Liver (tissue), 8 donors: ENCODE measurements at regions not wholly inside any gene's neighbourhood (a gene's known extent, or its start where the extent isn't known, plus 50 kb on each side); places are given as distances from the start of the nearest gene placed in this dataset.

Experiments used
- DNase-seq: peaks from one replicate; pipeline ENCODE4 v3.0.0-alpha.2; 2017; ENCODE audit warnings: low spot score
- H3K27ac ChIP-seq, 2 donors: one replicate each; pipeline ENCODE4 v1.7.0; 2013; ENCODE audit warnings: inconsistent platforms in 2 of 2, low read length in 2 of 2, control low read depth in 1 of 2, low read depth in 1 of 2, mild to moderate bottlenecking in 1 of 2
- H3K27me3 ChIP-seq, 4 donors: one replicate each; pipeline versions ENCODE4 v1.6.1 to v1.7.0; 2013; ENCODE audit warnings: low read length in 3 of 4, inconsistent platforms in 1 of 4, mild to moderate bottlenecking in 1 of 4, moderate library complexity in 1 of 4; ENCODE audit not compliant: control insufficient read depth in 4 of 4, insufficient read depth in 4 of 4
- H3K36me3 ChIP-seq, 4 donors: one replicate each; pipeline versions ENCODE4 v1.6.1 to v1.7.0; 2013; ENCODE audit warnings: low read length in 3 of 4, mild to moderate bottlenecking in 3 of 4, low read depth in 1 of 4, moderate library complexity in 1 of 4; ENCODE audit not compliant: control insufficient read depth in 4 of 4, insufficient read depth in 3 of 4
- H3K4me1 ChIP-seq, 4 donors: one replicate each; pipeline versions ENCODE4 v1.6.1 to v1.7.0; 2013; ENCODE audit warnings: low read length in 3 of 4, mild to moderate bottlenecking in 3 of 4, moderate library complexity in 1 of 4; ENCODE audit not compliant: control insufficient read depth in 4 of 4, insufficient read depth in 4 of 4
- H3K4me3 ChIP-seq, 3 donors: one replicate each; pipeline versions ENCODE4 v1.6.1 to v1.7.0; 2013; ENCODE audit warnings: low read length in 3 of 3, control low read depth in 1 of 3, low read depth in 1 of 3, mild to moderate bottlenecking in 1 of 3
- H3K9ac ChIP-seq, 2 donors: one replicate each; pipeline ENCODE4 v1.7.0; 2013; ENCODE audit warnings: low read length in 2 of 2, mild to moderate bottlenecking in 2 of 2, moderate library complexity in 2 of 2, control low read depth in 1 of 2, low read depth in 1 of 2
- H3K9me3 ChIP-seq, 4 donors: one replicate each; pipeline versions ENCODE4 v1.6.1 to v1.7.0; 2013; ENCODE audit warnings: low read length in 3 of 4; ENCODE audit not compliant: control insufficient read depth in 4 of 4
- GABPA ChIP-seq, 2 donors: IDR thresholded peaks in 1 of 2; conservative IDR thresholded peaks in 1 of 2; 2 replicates each; pipeline ENCODE4 v1.6.1; 2016; ENCODE audit warnings: antibody characterized with exemption in 2 of 2, mild to moderate bottlenecking in 1 of 2, moderate library complexity in 1 of 2
- HNF4A ChIP-seq, 2 donors: conservative IDR thresholded peaks; 2 replicates each; pipeline ENCODE4 v1.6.1; 2016; ENCODE audit warnings: antibody characterized with exemption in 2 of 2, mild to moderate bottlenecking in 2 of 2
- HNF4G ChIP-seq: IDR thresholded peaks from 2 replicates; pipeline ENCODE4 v1.6.1; 2016; ENCODE audit warnings: antibody characterized with exemption
- JUND ChIP-seq, 2 donors: IDR thresholded peaks; 2 replicates each; pipeline ENCODE4 v1.6.1; 2016; ENCODE audit warnings: antibody characterized with exemption in 2 of 2
- RAD21 ChIP-seq, 2 donors: IDR thresholded peaks; 2 replicates each; pipeline ENCODE4 v1.6.1; 2016; ENCODE audit warnings: antibody characterized with exemption in 2 of 2, mild to moderate bottlenecking in 2 of 2
- REST ChIP-seq: IDR thresholded peaks from 2 replicates; pipeline ENCODE4 v1.6.1; 2016; ENCODE audit warnings: antibody characterized with exemption, mild to moderate bottlenecking
- RXRA ChIP-seq, 2 donors: IDR thresholded peaks; 2 replicates each; pipeline ENCODE4 v1.6.1; 2017 to 2018; ENCODE audit warnings: antibody characterized with exemption in 2 of 2, mild to moderate bottlenecking in 1 of 2
- SP1 ChIP-seq: IDR thresholded peaks from 2 replicates; pipeline ENCODE4 v1.6.1; 2018; ENCODE audit warnings: antibody characterized with exemption, mild to moderate bottlenecking
- TAF1 ChIP-seq: conservative IDR thresholded peaks from 2 replicates; pipeline ENCODE4 v1.6.1; 2016; ENCODE audit warnings: antibody characterized with exemption, mild to moderate bottlenecking
- YY1 ChIP-seq: IDR thresholded peaks from 2 replicates; pipeline ENCODE4 v1.6.1; 2016; ENCODE audit warnings: antibody characterized with exemption, mild to moderate bottlenecking
- ZBTB33 ChIP-seq: IDR thresholded peaks from 2 replicates; pipeline ENCODE4 v1.6.1; 2016; ENCODE audit warnings: antibody characterized with exemption
- WGBS: extraction: QIAGEN DNeasy Blood & Tissue Kit; methylation state at CpG from one replicate; pipeline ENCODE4 v1.1.7; 2013; 5-methylcytosine and 5-hydroxymethylcytosine counted together
- TF ChIP-seq, protein P1 (sequence below): fragments of 150-350 bp; IDR thresholded peaks from 2 replicates; pipeline ENCODE4 v1.5.1; 2017; ENCODE audit warnings: improper control_type of control experiment, low read depth, low read length; ENCODE audit not compliant: missing input control
- donor health status: healthy.
- donor health status: healthy.
- donor health status: healthy.
- donor health status: healthy.
- donor health status: healthy.

DNA sequence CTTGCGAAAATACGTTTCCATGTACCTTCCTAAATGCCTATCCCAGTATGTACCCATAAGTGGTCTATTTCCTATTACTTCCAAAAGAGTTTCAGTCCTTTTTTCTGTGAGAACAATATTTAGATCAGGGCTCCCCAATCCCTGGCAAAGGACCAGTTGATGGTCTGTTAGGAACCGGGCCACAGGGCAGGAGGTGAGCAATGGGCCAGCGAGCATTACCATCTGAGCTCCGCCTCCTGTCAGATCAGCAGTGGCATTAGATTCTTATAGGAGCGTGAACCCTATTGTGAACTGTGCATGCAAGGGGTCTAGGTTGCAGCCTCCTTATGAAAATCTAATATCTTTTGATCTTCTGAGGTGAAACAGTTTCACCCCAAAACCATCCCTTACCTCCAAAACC, 859.1 kb downstream of the SLITRK6 start:
- H3K9ac ChIP-seq: no peak overlapping the region
- no peaks in the 10 kb centered on the region for H3K4me1 ChIP-seq
- no peaks in the 10 kb centered on the region for H3K27me3 ChIP-seq
- 89% methylated on average over 6 of the region's 6 CpGs for WGBS
- no peak for DNase-seq
- no peaks in the 10 kb centered on the region for H3K36me3 ChIP-seq
- no peak overlapping the region for H3K27ac ChIP-seq
- H3K9me3 ChIP-seq: no peaks in the 10 kb centered on the region
- H3K4me3 ChIP-seq: no peak overlapping the region
- no peak for TF ChIP-seq REST
- no peak for TF ChIP-seq RXRA (IDR thresholded peaks at IDR 0.05)
- no peak for TF ChIP-seq SP1
- TF ChIP-seq YY1: no peak
- no peak for TF ChIP-seq TAF1

GRCh38 chr13:84934911-84935310, 864.3 kb downstream of the SLITRK6 start:
- TF ChIP-seq ZBTB33 (no peak), GABPA (IDR thresholded peaks at IDR 0.05 in 1 of 2, conservative IDR thresholded peaks at IDR 0.05 in 1 of 2) (no peak)
- Histone ChIP-seq H3K4me3 (no peak overlapping the region), H3K9me3 (no peaks in the 10 kb centered on the region), H3K4me1 (no peaks in the 10 kb centered on the region), H3K9ac (no peak overlapping the region), H3K27me3 (no peaks in the 10 kb centered on the region), H3K27ac (no peak overlapping the region), H3K36me3 (no peaks in the 10 kb centered on the region)
- no peak for DNase-seq
- WGBS: 66% methylated on average over 4 of the region's 4 CpGs

GRCh38 chr13:84933797-84934196, 865.4 kb downstream of the SLITRK6 start:
- TF ChIP-seq HNF4A (conservative IDR thresholded peaks at IDR 0.05) (peak in 1 of 2 donors; percentile 23), YY1 (no peak), RAD21 (IDR thresholded peaks at IDR 0.05) (no peak), JUND (IDR thresholded peaks at IDR 0.05) (no peak), HNF4G (no peak)
- TF ChIP-seq, protein P1, sequence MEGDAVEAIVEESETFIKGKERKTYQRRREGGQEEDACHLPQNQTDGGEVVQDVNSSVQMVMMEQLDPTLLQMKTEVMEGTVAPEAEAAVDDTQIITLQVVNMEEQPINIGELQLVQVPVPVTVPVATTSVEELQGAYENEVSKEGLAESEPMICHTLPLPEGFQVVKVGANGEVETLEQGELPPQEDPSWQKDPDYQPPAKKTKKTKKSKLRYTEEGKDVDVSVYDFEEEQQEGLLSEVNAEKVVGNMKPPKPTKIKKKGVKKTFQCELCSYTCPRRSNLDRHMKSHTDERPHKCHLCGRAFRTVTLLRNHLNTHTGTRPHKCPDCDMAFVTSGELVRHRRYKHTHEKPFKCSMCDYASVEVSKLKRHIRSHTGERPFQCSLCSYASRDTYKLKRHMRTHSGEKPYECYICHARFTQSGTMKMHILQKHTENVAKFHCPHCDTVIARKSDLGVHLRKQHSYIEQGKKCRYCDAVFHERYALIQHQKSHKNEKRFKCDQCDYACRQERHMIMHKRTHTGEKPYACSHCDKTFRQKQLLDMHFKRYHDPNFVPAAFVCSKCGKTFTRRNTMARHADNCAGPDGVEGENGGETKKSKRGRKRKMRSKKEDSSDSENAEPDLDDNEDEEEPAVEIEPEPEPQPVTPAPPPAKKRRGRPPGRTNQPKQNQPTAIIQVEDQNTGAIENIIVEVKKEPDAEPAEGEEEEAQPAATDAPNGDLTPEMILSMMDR: no peak
- DNase-seq: no peak
- Histone ChIP-seq H3K27me3 (no peaks in the 10 kb centered on the region), H3K27ac (no peak overlapping the region), H3K36me3 (no peaks in the 10 kb centered on the region), H3K9me3 (no peaks in the 10 kb centered on the region), H3K9ac (no peak overlapping the region), H3K4me1 (no peaks in the 10 kb centered on the region), H3K4me3 (no peak overlapping the region)
- WGBS: 54% methylated on average over 1 of the region's 1 CpG
